Liver (tissue), 8 donors: ENCODE measurements at regions not wholly inside any gene's neighbourhood (a gene's known extent, or its start where the extent isn't known, plus 50 kb on each side); places are given as distances from the start of the nearest gene placed in this dataset.

Source experiments
- DNase-seq: peaks from one replicate; pipeline ENCODE4 v3.0.0-alpha.2; 2017; ENCODE audit warnings: low spot score
- H3K27ac ChIP-seq, 2 donors: one replicate each; pipeline ENCODE4 v1.7.0; 2013; ENCODE audit warnings: inconsistent platforms in 2 of 2, low read length in 2 of 2, control low read depth in 1 of 2, low read depth in 1 of 2, mild to moderate bottlenecking in 1 of 2
- H3K27me3 ChIP-seq, 4 donors: one replicate each; pipeline versions ENCODE4 v1.6.1 to v1.7.0; 2013; ENCODE audit warnings: low read length in 3 of 4, inconsistent platforms in 1 of 4, mild to moderate bottlenecking in 1 of 4, moderate library complexity in 1 of 4; ENCODE audit not compliant: control insufficient read depth in 4 of 4, insufficient read depth in 4 of 4
- H3K36me3 ChIP-seq, 4 donors: one replicate each; pipeline versions ENCODE4 v1.6.1 to v1.7.0; 2013; ENCODE audit warnings: low read length in 3 of 4, mild to moderate bottlenecking in 3 of 4, low read depth in 1 of 4, moderate library complexity in 1 of 4; ENCODE audit not compliant: control insufficient read depth in 4 of 4, insufficient read depth in 3 of 4
- H3K4me1 ChIP-seq, 4 donors: one replicate each; pipeline versions ENCODE4 v1.6.1 to v1.7.0; 2013; ENCODE audit warnings: low read length in 3 of 4, mild to moderate bottlenecking in 3 of 4, moderate library complexity in 1 of 4; ENCODE audit not compliant: control insufficient read depth in 4 of 4, insufficient read depth in 4 of 4
- H3K4me3 ChIP-seq, 3 donors: one replicate each; pipeline versions ENCODE4 v1.6.1 to v1.7.0; 2013; ENCODE audit warnings: low read length in 3 of 3, control low read depth in 1 of 3, low read depth in 1 of 3, mild to moderate bottlenecking in 1 of 3
- H3K9ac ChIP-seq, 2 donors: one replicate each; pipeline ENCODE4 v1.7.0; 2013; ENCODE audit warnings: low read length in 2 of 2, mild to moderate bottlenecking in 2 of 2, moderate library complexity in 2 of 2, control low read depth in 1 of 2, low read depth in 1 of 2
- H3K9me3 ChIP-seq, 4 donors: one replicate each; pipeline versions ENCODE4 v1.6.1 to v1.7.0; 2013; ENCODE audit warnings: low read length in 3 of 4; ENCODE audit not compliant: control insufficient read depth in 4 of 4
- CTCF ChIP-seq: fragments of 150-350 bp; IDR thresholded peaks from 2 replicates; pipeline ENCODE4 v1.5.1; 2017; ENCODE audit warnings: improper control_type of control experiment, low read depth, low read length; ENCODE audit not compliant: missing input control
- EGR1 ChIP-seq, 2 donors: IDR thresholded peaks; 2 replicates each; pipeline ENCODE4 v1.6.1; 2016 to 2018; ENCODE audit warnings: antibody characterized with exemption in 2 of 2, low read depth in 2 of 2
- FOXA2 ChIP-seq: IDR thresholded peaks from 2 replicates; pipeline ENCODE4 v1.6.1; 2016; ENCODE audit warnings: antibody characterized with exemption
- GABPA ChIP-seq, 2 donors: IDR thresholded peaks in 1 of 2; conservative IDR thresholded peaks in 1 of 2; 2 replicates each; pipeline ENCODE4 v1.6.1; 2016; ENCODE audit warnings: antibody characterized with exemption in 2 of 2, mild to moderate bottlenecking in 1 of 2, moderate library complexity in 1 of 2
- HNF4A ChIP-seq, 2 donors: conservative IDR thresholded peaks; 2 replicates each; pipeline ENCODE4 v1.6.1; 2016; ENCODE audit warnings: antibody characterized with exemption in 2 of 2, mild to moderate bottlenecking in 2 of 2
- MAX ChIP-seq: IDR thresholded peaks from 2 replicates; pipeline ENCODE4 v1.6.1; 2016; ENCODE audit warnings: antibody characterized with exemption
- NR2F2 ChIP-seq: IDR thresholded peaks from 2 replicates; pipeline ENCODE4 v1.6.1; 2016; ENCODE audit warnings: antibody characterized with exemption
- REST ChIP-seq: IDR thresholded peaks from 2 replicates; pipeline ENCODE4 v1.6.1; 2016; ENCODE audit warnings: antibody characterized with exemption, mild to moderate bottlenecking
- RXRA ChIP-seq, 2 donors: IDR thresholded peaks; 2 replicates each; pipeline ENCODE4 v1.6.1; 2017 to 2018; ENCODE audit warnings: antibody characterized with exemption in 2 of 2, mild to moderate bottlenecking in 1 of 2
- SP1 ChIP-seq: IDR thresholded peaks from 2 replicates; pipeline ENCODE4 v1.6.1; 2018; ENCODE audit warnings: antibody characterized with exemption, mild to moderate bottlenecking
- TAF1 ChIP-seq: conservative IDR thresholded peaks from 2 replicates; pipeline ENCODE4 v1.6.1; 2016; ENCODE audit warnings: antibody characterized with exemption, mild to moderate bottlenecking
- ZBTB33 ChIP-seq: IDR thresholded peaks from 2 replicates; pipeline ENCODE4 v1.6.1; 2016; ENCODE audit warnings: antibody characterized with exemption
- WGBS: extraction: QIAGEN DNeasy Blood & Tissue Kit; methylation state at CpG from one replicate; pipeline ENCODE4 v1.1.7; 2013; 5-methylcytosine and 5-hydroxymethylcytosine counted together
- donor health status: healthy.
- donor health status: healthy.
- donor health status: healthy.
- donor health status: healthy.
- donor health status: healthy.

GRCh38 chr10:84704101-84704500 is 375.7 kb downstream of the CCSER2 start:
- TF ChIP-seq RXRA (IDR thresholded peaks at IDR 0.05) = no peak
- no peak for TF ChIP-seq GABPA (IDR thresholded peaks at IDR 0.05 in 1 of 2, conservative IDR thresholded peaks at IDR 0.05 in 1 of 2)
- Histone ChIP-seq H3K27me3 (no peaks in the 10 kb centered on the region), H3K4me1 (no peaks in the 10 kb centered on the region), H3K9me3 (no peaks in the 10 kb centered on the region), H3K4me3 (no peak overlapping the region), H3K9ac (no peak overlapping the region), H3K36me3 (no peaks in the 10 kb centered on the region), H3K27ac (no peak overlapping the region)
- WGBS = 74% methylated on average over 3 of the region's 3 CpGs
- DNase-seq = no peak

GRCh38 chr10:84706431-84706830 is 378.0 kb downstream of the CCSER2 start:
- no peak for TF ChIP-seq REST
- TF ChIP-seq RXRA (IDR thresholded peaks at IDR 0.05) = no peak
- no peak for TF ChIP-seq HNF4A (conservative IDR thresholded peaks at IDR 0.05)
- TF ChIP-seq NR2F2 = no peak
- TF ChIP-seq TAF1 = no peak
- TF ChIP-seq SP1 = no peak
- TF ChIP-seq ZBTB33 = no peak
- no peak for TF ChIP-seq FOXA2
- no peak overlapping the region for H3K4me3 ChIP-seq
- 65% methylated on average over 1 of the region's 1 CpG for WGBS

GRCh38 chr10:84706875-84707274 is 378.5 kb downstream of the CCSER2 start:
- WGBS = 80% methylated on average over 8 of the region's 8 CpGs
- no peak for TF ChIP-seq GABPA (IDR thresholded peaks at IDR 0.05 in 1 of 2, conservative IDR thresholded peaks at IDR 0.05 in 1 of 2)
- TF ChIP-seq MAX = no peak
- TF ChIP-seq CTCF = no peak
- no peak for TF ChIP-seq NR2F2
- no peak for TF ChIP-seq EGR1 (IDR thresholded peaks at IDR 0.05; ENCODE audit: low read depth in 2 of 2)
- no peak overlapping the region for H3K27ac ChIP-seq

More at GRCh38 chr10:84706431-84706830, 378.0 kb downstream of the CCSER2 start:
- Histone ChIP-seq H3K9ac (no peak overlapping the region), H3K27ac (no peak overlapping the region), H3K9me3 (no peaks in the 10 kb centered on the region), H3K27me3 (no peaks in the 10 kb centered on the region), H3K4me1 (no peaks in the 10 kb centered on the region), H3K36me3 (no peaks in the 10 kb centered on the region)
- DNase-seq = no peak

More at GRCh38 chr10:84706875-84707274, 378.5 kb downstream of the CCSER2 start:
- Histone ChIP-seq H3K9ac (no peak overlapping the region), H3K4me3 (no peak overlapping the region), H3K27me3 (no peaks in the 10 kb centered on the region), H3K9me3 (no peaks in the 10 kb centered on the region), H3K36me3 (no peaks in the 10 kb centered on the region), H3K4me1 (no peaks in the 10 kb centered on the region)
- DNase-seq = no peak
